ENCODE measurements at regions not wholly inside any gene's neighbourhood (a gene's known extent, or its start where the extent isn't known, plus 50 kb on each side); places are given as distances from the start of the nearest gene placed in this dataset.

- H4K5ac ChIP-seq (ENCODE audit: low read length) = no peak overlapping the region
- no peaks in the 10 kb centered on the region for H3K36me3 ChIP-seq (ENCODE audit: control insufficient read depth, insufficient read depth, low read length)
- H3K56ac ChIP-seq (ENCODE audit: low read length) = no peak overlapping the region
- no CpG with 5 or more reads among the region's 6 CpGs for WGBS (ENCODE audit: extremely low coverage, insufficient coverage, low lambda C conversion rate)
- no peak overlapping the region for H2BK5ac ChIP-seq (ENCODE audit: low read length)
- no peak overlapping the region for H3K18ac ChIP-seq (ENCODE audit: low read length)
- no peak overlapping the region for H3K4me3 ChIP-seq (ENCODE audit: low read length)
- no peaks in the 10 kb centered on the region for H3K4me1 ChIP-seq (ENCODE audit: control insufficient read depth, low read depth, low read length)
- no peak for DNase-seq
- H3K4ac ChIP-seq (ENCODE audit: low read depth, low read length) = no peak overlapping the region
- no peak overlapping the region for H2BK15ac ChIP-seq (replicated peaks; ENCODE audit: low read depth)
- no peaks in the 10 kb centered on the region for H3K79me2 ChIP-seq (ENCODE audit: control insufficient read depth, insufficient read depth, low read length)
- no peak overlapping the region for H3K9ac ChIP-seq (ENCODE audit: low read length)
- no peaks in the 10 kb centered on the region for H3K27me3 ChIP-seq (ENCODE audit: insufficient read depth, low read length, poor library complexity)
- H2BK120ac ChIP-seq (ENCODE audit: low read depth, low read length) = no peak overlapping the region
- no peak overlapping the region for H3K4me2 ChIP-seq (ENCODE audit: low read length)
- H3K23ac ChIP-seq (ENCODE audit: low read length) = no peak overlapping the region
- no peak overlapping the region for H3K27ac ChIP-seq (ENCODE audit: low read depth, low read length)
- H3K79me1 ChIP-seq (ENCODE audit: low read length) = no peaks in the 10 kb centered on the region
- H4K8ac ChIP-seq (ENCODE audit: low read depth, low read length) = no peak overlapping the region
- H2AK5ac ChIP-seq (ENCODE audit: low read length) = no peak overlapping the region
Measured at GRCh38 chr2:65920659-65921058, 488.3 kb upstream of the SPRED2 start.

DNA sequence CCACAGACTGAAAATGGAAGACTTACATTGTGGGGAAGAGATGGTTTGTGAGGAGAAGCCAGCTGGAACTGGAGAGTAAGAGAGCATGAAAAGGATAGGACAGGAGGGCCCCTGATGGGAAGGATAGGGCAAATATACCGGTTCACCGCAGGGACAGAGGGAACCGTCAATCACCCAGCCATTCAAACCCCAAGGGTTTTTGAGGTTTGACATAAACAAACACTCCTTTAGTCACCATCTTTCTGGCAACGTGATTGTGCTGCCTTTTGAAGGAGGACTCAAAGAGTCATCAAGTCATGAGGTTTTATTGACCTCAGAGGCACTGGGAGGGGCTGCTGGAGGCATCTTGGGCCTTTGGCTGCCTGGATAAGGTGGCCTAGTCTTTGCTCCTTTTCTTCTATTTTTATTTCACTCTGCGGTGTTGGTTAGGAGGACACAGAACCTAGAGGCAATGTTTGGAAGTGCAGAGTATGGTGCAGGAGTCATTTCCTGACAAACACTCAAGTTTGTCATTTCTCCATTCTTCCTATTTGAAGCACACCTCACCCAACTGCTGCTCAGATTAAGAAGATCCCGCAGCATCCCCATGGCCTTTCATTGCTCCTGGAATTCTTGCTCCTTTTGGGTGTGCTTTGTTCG lies 487.3 kb upstream of the SPRED2 start:
- no peak overlapping the region for H3K18ac ChIP-seq (ENCODE audit: low read length)
- no peak overlapping the region for H2BK15ac ChIP-seq (replicated peaks; ENCODE audit: low read depth)
- no peak overlapping the region for H3K9ac ChIP-seq (ENCODE audit: low read length)
- peak; percentile 27 for DNase-seq
- H3K79me2 ChIP-seq (ENCODE audit: control insufficient read depth, insufficient read depth, low read length) = no peaks in the 10 kb centered on the region
- H3K4me2 ChIP-seq (ENCODE audit: low read length) = no peak overlapping the region
- no peaks in the 10 kb centered on the region for H3K79me1 ChIP-seq (ENCODE audit: low read length)
- H3K36me3 ChIP-seq (ENCODE audit: control insufficient read depth, insufficient read depth, low read length) = no peaks in the 10 kb centered on the region
- no peak overlapping the region for H2AK5ac ChIP-seq (ENCODE audit: low read length)
- H4K5ac ChIP-seq (ENCODE audit: low read length) = no peak overlapping the region
- H3K23ac ChIP-seq (ENCODE audit: low read length) = no peak overlapping the region
- no CpG with 5 or more reads among the region's 7 CpGs for WGBS (ENCODE audit: extremely low coverage, insufficient coverage, low lambda C conversion rate)
- no peak overlapping the region for H2BK120ac ChIP-seq (ENCODE audit: low read depth, low read length)
- H3K27me3 ChIP-seq (ENCODE audit: insufficient read depth, low read length, poor library complexity) = no peaks in the 10 kb centered on the region
- no peaks in the 10 kb centered on the region for H3K4me1 ChIP-seq (ENCODE audit: control insufficient read depth, low read depth, low read length)
- H3K4ac ChIP-seq (ENCODE audit: low read depth, low read length) = no peak overlapping the region
- no peak overlapping the region for H4K8ac ChIP-seq (ENCODE audit: low read depth, low read length)
- H3K4me3 ChIP-seq (ENCODE audit: low read length) = no peak overlapping the region
- no peak overlapping the region for H2BK5ac ChIP-seq (ENCODE audit: low read length)
- H3K56ac ChIP-seq (ENCODE audit: low read length) = peak overlapping the region; percentile 25
- H3K27ac ChIP-seq (ENCODE audit: low read depth, low read length) = no peak overlapping the region

GRCh38 chr2:65918760-65919187 lies 486.4 kb upstream of the SPRED2 start:
- DNase-seq = peak; percentile 63

DNA sequence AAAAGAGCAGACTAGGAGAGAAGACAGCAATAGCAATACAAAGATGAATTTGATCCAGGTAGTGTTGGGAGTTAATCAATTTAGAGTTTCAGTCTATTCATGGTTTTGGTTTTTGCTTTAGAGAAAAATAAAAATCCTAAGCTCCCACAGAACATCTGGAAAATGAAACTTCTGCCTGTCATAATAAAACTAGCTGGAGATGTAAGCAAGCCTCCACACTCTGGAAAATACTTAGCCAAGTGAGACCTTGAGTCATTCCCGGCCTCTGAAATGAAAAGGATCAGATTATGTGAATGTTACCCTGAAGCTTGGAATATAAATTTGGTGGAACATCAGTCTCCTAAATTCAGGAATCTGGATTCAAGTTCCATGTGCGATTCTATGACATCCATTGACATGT lies 485.6 kb upstream of the SPRED2 start:
- Histone ChIP-seq H3K4ac (ENCODE audit: low read depth, low read length) (no peak overlapping the region), H3K23ac (ENCODE audit: low read length) (no peak overlapping the region), H3K18ac (ENCODE audit: low read length) (no peak overlapping the region), H4K5ac (ENCODE audit: low read length) (no peak overlapping the region), H2BK15ac (replicated peaks; ENCODE audit: low read depth) (no peak overlapping the region), H3K4me3 (ENCODE audit: low read length) (no peak overlapping the region), H2BK120ac (ENCODE audit: low read depth, low read length) (no peak overlapping the region), H3K56ac (ENCODE audit: low read length) (no peak overlapping the region), H3K79me1 (ENCODE audit: low read length) (no peaks in the 10 kb centered on the region), H3K79me2 (ENCODE audit: control insufficient read depth, insufficient read depth, low read length) (no peaks in the 10 kb centered on the region), H2BK5ac (ENCODE audit: low read length) (no peak overlapping the region), H4K8ac (ENCODE audit: low read depth, low read length) (no peak overlapping the region), H3K36me3 (ENCODE audit: control insufficient read depth, insufficient read depth, low read length) (no peaks in the 10 kb centered on the region), H3K4me1 (ENCODE audit: control insufficient read depth, low read depth, low read length) (no peaks in the 10 kb centered on the region), H3K4me2 (ENCODE audit: low read length) (no peak overlapping the region), H3K27me3 (ENCODE audit: insufficient read depth, low read length, poor library complexity) (no peaks in the 10 kb centered on the region), H3K9ac (ENCODE audit: low read length) (no peak overlapping the region), H3K27ac (ENCODE audit: low read depth, low read length) (no peak overlapping the region), H2AK5ac (ENCODE audit: low read length) (no peak overlapping the region)
- WGBS (ENCODE audit: extremely low coverage, insufficient coverage, low lambda C conversion rate) = no CpG with 5 or more reads among the region's 2 CpGs
- DNase-seq = no peak

More at GRCh38 chr2:65918760-65919187, 486.4 kb upstream of the SPRED2 start:
- Histone ChIP-seq H3K9ac (ENCODE audit: low read length) (no peak overlapping the region), H3K36me3 (ENCODE audit: control insufficient read depth, insufficient read depth, low read length) (no peaks in the 10 kb centered on the region), H3K27ac (ENCODE audit: low read depth, low read length) (no peak overlapping the region), H3K56ac (ENCODE audit: low read length) (no peak overlapping the region), H3K27me3 (ENCODE audit: insufficient read depth, low read length, poor library complexity) (no peaks in the 10 kb centered on the region), H3K4me2 (ENCODE audit: low read length) (no peak overlapping the region), H2BK15ac (replicated peaks; ENCODE audit: low read depth) (no peak overlapping the region), H4K8ac (ENCODE audit: low read depth, low read length) (no peak overlapping the region), H3K4ac (ENCODE audit: low read depth, low read length) (no peak overlapping the region), H2AK5ac (ENCODE audit: low read length) (no peak overlapping the region), H3K23ac (ENCODE audit: low read length) (no peak overlapping the region), H3K4me3 (ENCODE audit: low read length) (no peak overlapping the region), H3K4me1 (ENCODE audit: control insufficient read depth, low read depth, low read length) (no peaks in the 10 kb centered on the region), H3K79me1 (ENCODE audit: low read length) (no peaks in the 10 kb centered on the region), H2BK5ac (ENCODE audit: low read length) (no peak overlapping the region), H3K79me2 (ENCODE audit: control insufficient read depth, insufficient read depth, low read length) (no peaks in the 10 kb centered on the region), H2BK120ac (ENCODE audit: low read depth, low read length) (no peak overlapping the region), H3K18ac (ENCODE audit: low read length) (no peak overlapping the region), H4K5ac (ENCODE audit: low read length) (no peak overlapping the region)
- WGBS (ENCODE audit: extremely low coverage, insufficient coverage, low lambda C conversion rate) = no CpG with 5 or more reads among the region's 3 CpGs

GRCh38 chr2:65916785-65917295 lies 484.4 kb upstream of the SPRED2 start:
- no peak overlapping the region for H4K8ac ChIP-seq (ENCODE audit: low read depth, low read length)
- no peak overlapping the region for H3K4ac ChIP-seq (ENCODE audit: low read depth, low read length)
- H3K18ac ChIP-seq (ENCODE audit: low read length) = no peak overlapping the region
- no peak overlapping the region for H3K56ac ChIP-seq (ENCODE audit: low read length)
- H3K9ac ChIP-seq (ENCODE audit: low read length) = no peak overlapping the region
- H2BK15ac ChIP-seq (replicated peaks; ENCODE audit: low read depth) = no peak overlapping the region
- no peaks in the 10 kb centered on the region for H3K79me2 ChIP-seq (ENCODE audit: control insufficient read depth, insufficient read depth, low read length)
- no peak overlapping the region for H3K4me2 ChIP-seq (ENCODE audit: low read length)
- H3K36me3 ChIP-seq (ENCODE audit: control insufficient read depth, insufficient read depth, low read length) = no peaks in the 10 kb centered on the region
- H2BK120ac ChIP-seq (ENCODE audit: low read depth, low read length) = no peak overlapping the region
- no peak for DNase-seq
- H4K5ac ChIP-seq (ENCODE audit: low read length) = no peak overlapping the region
- no peak overlapping the region for H3K4me3 ChIP-seq (ENCODE audit: low read length)
- no peaks in the 10 kb centered on the region for H3K27me3 ChIP-seq (ENCODE audit: insufficient read depth, low read length, poor library complexity)
- H3K27ac ChIP-seq (ENCODE audit: low read depth, low read length) = no peak overlapping the region
- H2BK5ac ChIP-seq (ENCODE audit: low read length) = no peak overlapping the region
- WGBS (ENCODE audit: extremely low coverage, insufficient coverage, low lambda C conversion rate) = no CpG with 5 or more reads among the region's 2 CpGs
- no peaks in the 10 kb centered on the region for H3K79me1 ChIP-seq (ENCODE audit: low read length)
- no peaks in the 10 kb centered on the region for H3K4me1 ChIP-seq (ENCODE audit: control insufficient read depth, low read depth, low read length)
- no peak overlapping the region for H2AK5ac ChIP-seq (ENCODE audit: low read length)
- H3K23ac ChIP-seq (ENCODE audit: low read length) = no peak overlapping the region

DNA sequence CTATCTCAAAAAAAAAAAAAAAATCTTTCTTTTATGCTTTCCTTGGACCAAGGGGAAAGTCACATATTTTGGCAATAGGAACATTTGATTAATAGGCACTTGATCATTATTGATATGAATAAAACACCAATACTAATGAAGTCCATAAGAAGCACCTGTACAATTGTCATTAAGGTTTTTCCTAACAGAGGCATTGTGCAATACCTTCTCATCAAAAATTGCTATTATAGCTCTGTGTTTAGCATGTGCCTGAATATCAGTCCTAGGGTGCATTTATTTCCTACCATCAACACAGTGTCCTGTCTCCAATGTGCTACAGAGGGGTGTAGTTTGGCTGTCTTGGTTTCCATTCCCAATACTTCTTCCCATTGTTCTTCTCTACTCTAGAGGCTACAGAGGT lies 483.8 kb upstream of the SPRED2 start:
- Histone ChIP-seq H3K79me1 (ENCODE audit: low read length) (no peaks in the 10 kb centered on the region), H3K4me1 (ENCODE audit: control insufficient read depth, low read depth, low read length) (no peaks in the 10 kb centered on the region), H3K56ac (ENCODE audit: low read length) (no peak overlapping the region), H3K4ac (ENCODE audit: low read depth, low read length) (no peak overlapping the region), H2AK5ac (ENCODE audit: low read length) (no peak overlapping the region), H3K27ac (ENCODE audit: low read depth, low read length) (no peak overlapping the region), H3K9ac (ENCODE audit: low read length) (no peak overlapping the region), H2BK15ac (replicated peaks; ENCODE audit: low read depth) (no peak overlapping the region), H3K36me3 (ENCODE audit: control insufficient read depth, insufficient read depth, low read length) (no peaks in the 10 kb centered on the region), H4K5ac (ENCODE audit: low read length) (no peak overlapping the region), H3K4me2 (ENCODE audit: low read length) (no peak overlapping the region), H2BK5ac (ENCODE audit: low read length) (no peak overlapping the region), H3K18ac (ENCODE audit: low read length) (no peak overlapping the region), H3K79me2 (ENCODE audit: control insufficient read depth, insufficient read depth, low read length) (no peaks in the 10 kb centered on the region), H2BK120ac (ENCODE audit: low read depth, low read length) (no peak overlapping the region), H4K8ac (ENCODE audit: low read depth, low read length) (no peak overlapping the region), H3K4me3 (ENCODE audit: low read length) (no peak overlapping the region), H3K27me3 (ENCODE audit: insufficient read depth, low read length, poor library complexity) (no peaks in the 10 kb centered on the region), H3K23ac (ENCODE audit: low read length) (no peak overlapping the region)
- DNase-seq = no peak

All from mesendoderm (in vitro differentiated cells).